NT2/D1 (cell line): ENCODE measurements at regions not wholly inside any gene's neighbourhood (a gene's known extent, or its start where the extent isn't known, plus 50 kb on each side); places are given as distances from the start of the nearest gene placed in this dataset.

Experiments
- DNase-seq: peaks from one replicate; pipeline ENCODE4 v3.0.0-alpha.2; 2011; ENCODE audit warnings: low read depth, low spot score
- H3K27me3 ChIP-seq: 2 replicates; pipeline ENCODE4 v1.6.0; 2011; ENCODE audit warnings: mild to moderate bottlenecking; ENCODE audit not compliant: insufficient read length, insufficient read depth
- H3K36me3 ChIP-seq: 2 replicates; pipeline ENCODE4 v1.6.1; 2011; ENCODE audit warnings: mild to moderate bottlenecking, low read length, mixed read lengths; ENCODE audit not compliant: insufficient read depth, insufficient read length
- H3K4me1 ChIP-seq: 2 replicates; pipeline ENCODE4 v1.5.1; 2011; ENCODE audit not compliant: insufficient read depth, insufficient read length
- H3K4me3 ChIP-seq: 2 replicates; pipeline ENCODE4 v1.5.1; 2011; ENCODE audit warnings: low read depth; ENCODE audit not compliant: insufficient read length
- H3K9ac ChIP-seq: 2 replicates; pipeline ENCODE4 v1.6.0; 2011; ENCODE audit warnings: low read depth; ENCODE audit not compliant: insufficient read length
- H3K9me3 ChIP-seq: 2 replicates; pipeline ENCODE4 v1.5.1; 2011; ENCODE audit warnings: mild to moderate bottlenecking, low read length; ENCODE audit not compliant: insufficient read depth
- SUZ12 ChIP-seq: IDR thresholded peaks from 2 replicates; pipeline ENCODE4 v1.6.1; 2011; ENCODE audit not compliant: insufficient read length, insufficient read depth; ENCODE audit errors: extremely low read depth
- YY1 ChIP-seq: IDR thresholded peaks from 2 replicates; pipeline ENCODE4 v1.6.1; 2011; ENCODE audit not compliant: insufficient read length, insufficient read depth
- ZNF274 ChIP-seq: IDR thresholded peaks from 2 replicates; pipeline ENCODE4 v1.6.1; 2011; ENCODE audit warnings: mild to moderate bottlenecking, low read depth, low read length

GRCh38 chr2:52308156-52308555 lies 1276.2 kb upstream of the NRXN1 start:
- H3K27me3 ChIP-seq = no peaks in the 10 kb centered on the region
- H3K9ac ChIP-seq = no peak overlapping the region
- no peaks in the 10 kb centered on the region for H3K4me1 ChIP-seq
- peaks cover 11% of the 10 kb centered on the region; the same call in 1 of the 2 replicates for H3K9me3 ChIP-seq
- TF ChIP-seq ZNF274 (no peak), YY1 (no peak), SUZ12 (no peak)
- no peak overlapping the region for H3K4me3 ChIP-seq
- DNase-seq = no peak
- H3K36me3 ChIP-seq = no peaks in the 10 kb centered on the region

GRCh38 chr2:52294628-52295027 lies 1262.7 kb upstream of the NRXN1 start:
- DNase-seq = no peak
- TF ChIP-seq ZNF274 (no peak), SUZ12 (no peak), YY1 (no peak)
- Histone ChIP-seq H3K27me3 (no peaks in the 10 kb centered on the region), H3K36me3 (no peaks in the 10 kb centered on the region), H3K4me3 (no peak overlapping the region), H3K9ac (no peak overlapping the region), H3K9me3 (no peaks in the 10 kb centered on the region; the same call in 1 of the 2 replicates), H3K4me1 (no peaks in the 10 kb centered on the region)

- no peaks in the 10 kb centered on the region for H3K36me3 ChIP-seq
- DNase-seq = no peak
- no peaks in the 10 kb centered on the region for H3K27me3 ChIP-seq
- no peaks in the 10 kb centered on the region for H3K9me3 ChIP-seq
- TF ChIP-seq YY1 = no peak
- no peak for TF ChIP-seq ZNF274
- no peak for TF ChIP-seq SUZ12
- H3K4me1 ChIP-seq = no peaks in the 10 kb centered on the region
- no peak overlapping the region for H3K4me3 ChIP-seq
- no peak overlapping the region for H3K9ac ChIP-seq
Observed at GRCh38 chr2:52292801-52293200, 1260.9 kb upstream of the NRXN1 start.

GRCh38 chr2:52289741-52290140 lies 1257.8 kb upstream of the NRXN1 start:
- Histone ChIP-seq H3K4me3 (no peak overlapping the region), H3K36me3 (no peaks in the 10 kb centered on the region), H3K27me3 (no peaks in the 10 kb centered on the region), H3K4me1 (no peaks in the 10 kb centered on the region), H3K9ac (no peak overlapping the region), H3K9me3 (no peaks in the 10 kb centered on the region)
- no peak for TF ChIP-seq ZNF274
- no peak for TF ChIP-seq SUZ12
- TF ChIP-seq YY1 = no peak
- DNase-seq = no peak

- Histone ChIP-seq H3K4me3 (no peak overlapping the region), H3K9ac (no peak overlapping the region), H3K9me3 (no peaks in the 10 kb centered on the region), H3K36me3 (no peaks in the 10 kb centered on the region), H3K4me1 (no peaks in the 10 kb centered on the region), H3K27me3 (no peaks in the 10 kb centered on the region)
- DNase-seq = no peak
- TF ChIP-seq YY1 (no peak), SUZ12 (no peak), ZNF274 (no peak)
Observed at GRCh38 chr2:52288596-52288995, 1256.7 kb upstream of the NRXN1 start.

- no peak overlapping the region for H3K9ac ChIP-seq
- TF ChIP-seq YY1 = no peak
- no peak for TF ChIP-seq ZNF274
- no peaks in the 10 kb centered on the region for H3K36me3 ChIP-seq
- H3K4me3 ChIP-seq = no peak overlapping the region
- no peaks in the 10 kb centered on the region for H3K27me3 ChIP-seq
- H3K4me1 ChIP-seq = no peaks in the 10 kb centered on the region
- DNase-seq = no peak
- H3K9me3 ChIP-seq = no peaks in the 10 kb centered on the region; the same call in 1 of the 2 replicates
Observed at GRCh38 chr2:52269696-52270485, 1238.0 kb upstream of the NRXN1 start.

GRCh38 chr2:52264911-52265310 lies 1233.0 kb upstream of the NRXN1 start:
- no peak overlapping the region for H3K4me3 ChIP-seq
- no peak for DNase-seq
- TF ChIP-seq ZNF274 = no peak
- no peak for TF ChIP-seq YY1
- TF ChIP-seq SUZ12 = no peak

More at GRCh38 chr2:52264911-52265310, 1233.0 kb upstream of the NRXN1 start:
- no peaks in the 10 kb centered on the region for H3K27me3 ChIP-seq
- no peaks in the 10 kb centered on the region for H3K36me3 ChIP-seq
- no peaks in the 10 kb centered on the region for H3K9me3 ChIP-seq
- no peaks in the 10 kb centered on the region for H3K4me1 ChIP-seq
- H3K9ac ChIP-seq = no peak overlapping the region
